ENCODE measurements at regions not wholly inside any gene's neighbourhood (a gene's known extent, or its start where the extent isn't known, plus 50 kb on each side); places are given as distances from the start of the nearest gene placed in this dataset.

DNA sequence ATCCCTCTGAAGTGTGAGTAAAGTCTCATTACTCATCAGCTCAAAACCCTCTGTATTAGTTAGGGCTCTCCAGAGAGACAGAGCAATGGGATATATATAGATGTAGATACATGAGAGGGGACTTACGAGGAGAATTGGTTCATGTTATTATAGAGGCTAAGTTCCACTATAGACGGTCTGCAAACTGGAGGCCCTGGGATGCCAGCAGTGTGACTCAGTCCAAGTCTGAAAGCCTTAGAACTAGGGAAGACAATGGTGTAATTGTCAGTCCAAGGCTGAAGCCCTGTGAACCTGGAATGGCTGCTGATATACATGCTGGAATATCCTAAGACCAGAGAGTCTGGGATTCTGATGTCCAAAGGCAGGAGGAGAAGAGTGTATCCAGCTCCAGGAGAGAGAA is 57.3 kb upstream of the CEP83 start:
- DNase-seq (ENCODE audit: low read depth), result peak; percentile 18

DNA sequence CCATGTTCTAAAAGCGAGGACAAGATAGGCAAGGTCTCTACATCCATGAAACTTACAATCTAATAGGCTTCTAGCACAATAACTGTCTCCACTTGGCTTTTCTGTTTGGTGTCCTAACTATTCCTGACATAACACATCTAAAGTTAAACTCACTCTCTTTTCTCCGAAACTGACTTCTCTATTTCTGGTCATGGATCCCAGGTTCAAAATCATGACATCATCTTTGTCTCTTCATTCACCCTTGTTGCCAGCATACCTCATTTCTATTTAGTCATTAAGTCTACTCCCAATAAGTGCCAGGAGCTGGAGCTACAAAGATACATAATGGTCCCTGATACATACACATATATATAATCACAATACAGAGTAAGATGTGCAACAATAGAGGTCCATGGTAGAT is 53.9 kb upstream of the CEP83 start:
- no peak for DNase-seq (ENCODE audit: low read depth)

DNA sequence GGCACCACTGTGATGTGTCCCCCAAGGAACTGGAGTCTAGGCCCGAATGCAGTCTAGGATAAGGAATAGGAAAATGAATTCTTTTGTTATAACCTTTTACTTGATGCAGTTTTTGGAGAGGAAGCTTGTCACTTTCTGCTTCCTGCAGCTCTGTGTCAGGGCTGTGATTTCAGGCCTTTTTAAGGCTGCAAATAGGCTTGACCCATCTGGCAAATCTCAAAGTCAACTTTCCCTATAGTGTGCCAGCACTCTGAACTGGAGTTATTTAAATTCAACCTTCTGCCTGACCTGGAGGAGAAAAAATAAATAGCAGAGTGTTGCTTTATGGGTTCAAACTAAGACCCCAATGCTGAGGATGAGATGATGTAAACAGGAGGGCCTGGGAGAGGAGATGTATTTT is 51.8 kb upstream of the CEP83 start:
- no peak for DNase-seq (ENCODE audit: low read depth)

GRCh38 chr12:94510128-94510527 is 50.5 kb upstream of the CEP83 start:
- DNase-seq (ENCODE audit: low read depth), result no peak

All from RPMI7951 (cell line).